ENCODE measurements at regions not wholly inside any gene's neighbourhood (a gene's known extent, or its start where the extent isn't known, plus 50 kb on each side); places are given as distances from the start of the nearest gene placed in this dataset.

DNA sequence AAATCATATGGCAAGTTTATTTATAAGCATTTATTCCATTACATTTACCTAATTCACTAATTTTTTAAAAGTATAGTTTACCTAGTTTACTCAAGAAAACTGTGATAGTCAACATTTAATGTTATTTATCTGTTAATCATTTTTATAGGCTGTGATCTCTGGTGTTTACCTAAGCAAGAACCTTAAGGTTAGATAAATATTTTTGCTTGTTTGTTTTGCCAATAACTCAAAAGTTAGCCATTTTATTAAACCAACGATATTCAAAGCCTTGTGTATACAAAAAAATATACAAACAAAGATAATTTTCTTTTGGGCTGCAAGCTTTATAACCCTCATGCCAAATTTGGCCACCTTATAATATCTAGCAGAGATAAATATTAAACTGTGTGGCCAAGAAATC is 157.3 kb downstream of the SLCO1B3 start:
- TF ChIP-seq, protein P1, sequence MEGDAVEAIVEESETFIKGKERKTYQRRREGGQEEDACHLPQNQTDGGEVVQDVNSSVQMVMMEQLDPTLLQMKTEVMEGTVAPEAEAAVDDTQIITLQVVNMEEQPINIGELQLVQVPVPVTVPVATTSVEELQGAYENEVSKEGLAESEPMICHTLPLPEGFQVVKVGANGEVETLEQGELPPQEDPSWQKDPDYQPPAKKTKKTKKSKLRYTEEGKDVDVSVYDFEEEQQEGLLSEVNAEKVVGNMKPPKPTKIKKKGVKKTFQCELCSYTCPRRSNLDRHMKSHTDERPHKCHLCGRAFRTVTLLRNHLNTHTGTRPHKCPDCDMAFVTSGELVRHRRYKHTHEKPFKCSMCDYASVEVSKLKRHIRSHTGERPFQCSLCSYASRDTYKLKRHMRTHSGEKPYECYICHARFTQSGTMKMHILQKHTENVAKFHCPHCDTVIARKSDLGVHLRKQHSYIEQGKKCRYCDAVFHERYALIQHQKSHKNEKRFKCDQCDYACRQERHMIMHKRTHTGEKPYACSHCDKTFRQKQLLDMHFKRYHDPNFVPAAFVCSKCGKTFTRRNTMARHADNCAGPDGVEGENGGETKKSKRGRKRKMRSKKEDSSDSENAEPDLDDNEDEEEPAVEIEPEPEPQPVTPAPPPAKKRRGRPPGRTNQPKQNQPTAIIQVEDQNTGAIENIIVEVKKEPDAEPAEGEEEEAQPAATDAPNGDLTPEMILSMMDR (IDR thresholded peaks at IDR 0.05): no peak
- TF ChIP-seq POLR2A (IDR thresholded peaks at IDR 0.05): no peak

Data from body of pancreas (tissue), 4 donors.